HEK293T (cell line): ENCODE measurements at regions not wholly inside any gene's neighbourhood (a gene's known extent, or its start where the extent isn't known, plus 50 kb on each side); places are given as distances from the start of the nearest gene placed in this dataset.
"Not testable (repeated sequence)": the region's sequence is repeated elsewhere in the genome, so short reads cannot be mapped to it uniquely, and the experiment has no call there.

ENCODE experiments used
- CTCF ChIA-PET: fragments of 350-600 bp; formaldehyde crosslinking; extraction: SDS; loops from one replicate; lab custom pipeline; 2021; ENCODE audit warnings: antibody characterized with exemption, inconsistent platforms; lab: Yijun Ruan, JAX
- POLR2A ChIA-PET: fragments of 350-600 bp; formaldehyde crosslinking; extraction: SDS; loops from one replicate; lab custom pipeline; 2020; ENCODE audit warnings: antibody characterized with exemption, inconsistent platforms; lab: Yijun Ruan, JAX
- DNase-seq: peaks from one replicate; pipeline ENCODE4 v3.0.0; 2012; ENCODE audit warnings: mixed read lengths; ENCODE audit errors: extremely low spot score
- ARNT ChIP-seq: fragments of 450-650 bp; IDR thresholded peaks from 2 replicates; pipeline ENCODE4 v1.6.1; 2017; ENCODE audit warnings: mild to moderate bottlenecking
- BHLHE40 ChIP-seq: fragments of 450-650 bp; IDR thresholded peaks from 2 replicates; pipeline ENCODE4 v1.6.1; 2016; ENCODE audit warnings: mild to moderate bottlenecking, moderate library complexity, borderline replicate concordance
- CTBP1 ChIP-seq: fragments of 450-650 bp; IDR thresholded peaks from 2 replicates; pipeline ENCODE4 v1.6.1; 2016; ENCODE audit warnings: borderline replicate concordance
- ELF4 ChIP-seq: fragments of 450-650 bp; IDR thresholded peaks from 2 replicates; pipeline ENCODE4 v1.6.1; 2017; ENCODE audit warnings: antibody characterized with exemption
- FOXA1 ChIP-seq: fragments of 450-650 bp; IDR thresholded peaks from 2 replicates; pipeline ENCODE4 v1.6.1; 2016; ENCODE audit warnings: mild to moderate bottlenecking
- FOXK2 ChIP-seq: fragments of 450-650 bp; IDR thresholded peaks from 2 replicates; pipeline ENCODE4 v1.6.1; 2016; ENCODE audit warnings: mild to moderate bottlenecking
- FOXM1 ChIP-seq: fragments of 450-650 bp; IDR thresholded peaks from 2 replicates; pipeline ENCODE4 v1.6.1; 2017; ENCODE audit warnings: mild to moderate bottlenecking, borderline replicate concordance
- HDGF ChIP-seq: fragments of 450-650 bp; IDR thresholded peaks from 2 replicates; pipeline ENCODE4 v1.6.1; 2017; ENCODE audit warnings: antibody characterized with exemption, borderline replicate concordance
- L3MBTL2 ChIP-seq: fragments of 450-650 bp; conservative IDR thresholded peaks from 2 replicates; pipeline ENCODE4 v1.6.1; 2016; ENCODE audit warnings: mild to moderate bottlenecking
- LEF1 ChIP-seq: fragments of 450-650 bp; IDR thresholded peaks from 2 replicates; pipeline ENCODE4 v1.6.1; 2017; ENCODE audit warnings: mild to moderate bottlenecking, borderline replicate concordance
- NFRKB ChIP-seq: fragments of 450-650 bp; IDR thresholded peaks from 2 replicates; pipeline ENCODE4 v1.6.1; 2016; ENCODE audit warnings: mild to moderate bottlenecking, moderate library complexity
- SP1 ChIP-seq: fragments of 450-650 bp; IDR thresholded peaks from 2 replicates; pipeline ENCODE4 v1.6.1; 2017
- SUZ12 ChIP-seq: fragments of 450-650 bp; IDR thresholded peaks from 2 replicates; pipeline ENCODE4 v1.6.1; 2016; ENCODE audit warnings: mild to moderate bottlenecking
- TARDBP ChIP-seq: fragments of 450-650 bp; IDR thresholded peaks from 2 replicates; pipeline ENCODE4 v1.6.1; 2016
- ZNF384 ChIP-seq: fragments of 450-650 bp; IDR thresholded peaks from 2 replicates; pipeline ENCODE4 v1.6.1; 2016
- TF ChIP-seq, protein P1 (sequence below): fragments of 450-650 bp; IDR thresholded peaks from 2 replicates; pipeline ENCODE4 v1.6.1; 2016

DNA sequence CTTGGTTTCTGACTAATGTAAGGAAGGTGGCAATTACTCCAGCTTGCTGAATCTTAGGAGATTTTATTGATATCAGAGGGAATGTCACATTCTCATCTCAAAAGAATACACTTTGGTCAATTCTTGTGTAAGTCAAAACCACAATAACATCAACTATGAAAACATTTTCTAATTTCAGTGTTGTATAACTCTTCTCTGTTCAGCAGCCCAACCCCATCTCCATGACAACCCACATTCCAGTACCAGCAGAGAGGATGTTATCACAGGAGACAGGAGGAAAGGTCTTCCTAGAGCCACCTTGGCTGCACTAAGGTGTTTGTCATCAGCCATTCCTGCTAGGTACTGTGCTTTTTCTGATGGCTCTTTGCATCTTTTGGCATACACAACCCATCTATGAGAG, 529.1 kb upstream of the BRINP1 start:
- DNase-seq, result no peak

DNA sequence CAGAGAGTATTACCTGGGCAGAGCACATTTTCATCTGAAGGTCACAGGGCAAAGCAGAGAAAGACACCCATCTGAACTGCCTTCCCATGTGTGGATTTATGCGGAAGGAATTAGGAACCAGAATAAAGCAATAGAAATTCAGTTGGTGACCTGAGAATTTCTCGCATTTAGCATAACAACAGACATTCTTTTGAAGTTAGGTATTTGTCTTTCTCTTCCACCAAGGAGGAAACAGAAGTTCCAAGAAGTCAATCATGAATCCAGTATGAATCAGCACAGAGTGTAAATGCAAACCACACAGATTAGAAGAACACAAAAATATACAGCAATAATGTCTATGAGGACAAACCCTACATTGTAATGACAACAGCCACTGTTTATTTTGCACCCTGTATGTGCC, 515.2 kb upstream of the BRINP1 start:
- no peak for TF ChIP-seq ELF4
- TF ChIP-seq ARNT, result no peak
- TF ChIP-seq HDGF, result no peak
- CTCF ChIA-PET, result no interaction called here
- no peak for DNase-seq
- POLR2A ChIA-PET, result no interaction called here

More for the DNA sequence above, 529.1 kb upstream of the BRINP1 start:
- TF ChIP-seq HDGF (no peak), FOXA1 (no peak), BHLHE40 (no peak), TARDBP (no peak), ZNF384 (no peak), LEF1 (no peak), FOXK2 (no peak), SUZ12 (no peak)
- TF ChIP-seq, protein P1, sequence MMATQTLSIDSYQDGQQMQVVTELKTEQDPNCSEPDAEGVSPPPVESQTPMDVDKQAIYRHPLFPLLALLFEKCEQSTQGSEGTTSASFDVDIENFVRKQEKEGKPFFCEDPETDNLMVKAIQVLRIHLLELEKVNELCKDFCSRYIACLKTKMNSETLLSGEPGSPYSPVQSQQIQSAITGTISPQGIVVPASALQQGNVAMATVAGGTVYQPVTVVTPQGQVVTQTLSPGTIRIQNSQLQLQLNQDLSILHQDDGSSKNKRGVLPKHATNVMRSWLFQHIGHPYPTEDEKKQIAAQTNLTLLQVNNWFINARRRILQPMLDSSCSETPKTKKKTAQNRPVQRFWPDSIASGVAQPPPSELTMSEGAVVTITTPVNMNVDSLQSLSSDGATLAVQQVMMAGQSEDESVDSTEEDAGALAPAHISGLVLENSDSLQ, result no peak
- ChIA-PET POLR2A (no interaction called here), CTCF (no interaction called here)

DNA sequence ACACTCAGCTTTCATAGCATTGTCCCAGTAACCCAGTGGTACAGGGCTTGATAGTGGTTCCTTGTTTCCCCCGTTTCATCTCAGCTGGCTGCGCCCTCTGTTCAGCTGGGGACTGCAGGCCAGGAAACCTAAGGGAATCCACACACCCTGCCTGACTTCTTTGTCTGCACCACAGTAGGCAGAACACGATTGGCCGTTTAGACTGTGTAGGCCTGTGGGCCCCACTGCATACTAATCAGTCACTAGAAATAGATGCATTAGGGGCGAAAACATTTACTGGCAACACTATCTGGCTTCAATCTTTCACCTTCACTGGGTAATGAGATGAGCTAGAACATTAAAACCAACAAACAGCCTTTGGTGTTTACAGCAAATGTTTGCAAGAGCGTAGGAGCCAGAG, 512.7 kb upstream of the BRINP1 start:
- TF ChIP-seq HDGF, result no peak
- TF ChIP-seq LEF1, result no peak
- CTCF ChIA-PET, result no interaction called here
- POLR2A ChIA-PET, result no interaction called here
- no peak for DNase-seq

DNA sequence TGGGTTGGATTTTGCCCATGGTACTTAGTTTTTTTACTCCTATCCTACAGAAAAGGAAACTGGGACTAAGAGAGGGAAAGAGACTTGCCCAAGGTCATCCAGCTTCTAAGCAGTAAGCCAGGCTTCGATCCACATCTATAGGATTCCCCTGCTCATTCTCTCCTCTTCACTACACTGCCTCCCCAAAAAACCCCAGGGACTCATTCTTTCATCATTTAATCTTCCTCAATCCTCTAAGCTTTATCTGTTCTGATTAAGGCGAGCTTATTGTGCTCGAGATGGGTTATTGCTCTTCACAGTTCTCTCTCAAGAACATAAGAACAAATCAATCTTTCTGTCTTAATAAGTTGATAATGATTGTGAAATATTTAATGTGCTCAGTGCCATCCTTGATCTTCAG, 511.1 kb upstream of the BRINP1 start:
- POLR2A ChIA-PET, result no interaction called here
- no peak for DNase-seq
- no peak for TF ChIP-seq ELF4
- TF ChIP-seq NFRKB, result no peak
- CTCF ChIA-PET, result no interaction called here

DNA sequence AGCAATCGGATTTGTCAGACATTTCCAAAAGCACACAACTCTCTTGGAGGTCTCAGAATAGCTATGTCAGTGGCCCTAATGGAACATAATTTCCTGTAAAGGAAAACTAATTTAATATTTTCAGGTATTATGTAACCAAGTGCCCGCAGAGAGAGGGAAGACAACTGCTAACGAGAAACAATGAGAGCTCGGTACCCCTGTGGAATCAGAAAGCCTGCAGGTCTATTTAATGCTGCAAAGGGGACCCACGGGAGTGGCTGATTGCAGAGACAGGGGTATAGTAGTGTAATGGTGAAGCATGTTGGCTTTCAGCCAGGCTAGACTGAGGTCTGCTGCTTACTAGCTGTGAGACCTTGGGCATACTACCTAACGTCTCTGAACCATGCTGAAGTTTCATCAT, 508.1 kb upstream of the BRINP1 start:
- TF ChIP-seq HDGF (no peak), FOXM1 (no peak)
- ChIA-PET POLR2A (no interaction called here), CTCF (no interaction called here)
- DNase-seq, result no peak

DNA sequence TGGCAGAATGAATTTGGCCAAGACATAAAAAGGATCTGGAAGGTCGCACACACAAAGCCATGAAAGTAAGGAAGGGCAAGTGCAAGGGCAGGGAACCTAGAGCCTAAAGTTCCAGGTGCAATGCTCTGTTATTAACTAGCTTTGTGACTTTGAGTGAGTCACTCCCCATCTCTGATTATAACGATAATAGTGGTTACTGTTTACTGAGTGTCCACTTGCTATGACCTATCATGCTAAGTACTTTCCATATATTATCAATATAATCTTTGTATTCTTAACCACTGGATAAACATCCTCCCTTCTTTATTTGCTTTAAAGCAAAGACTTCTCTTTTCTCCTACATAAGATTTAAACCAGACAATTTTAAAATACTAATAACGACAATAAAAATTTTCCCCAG, 504.6 kb upstream of the BRINP1 start:
- POLR2A ChIA-PET, result no interaction called here
- no peak for DNase-seq
- CTCF ChIA-PET, result no interaction called here
- TF ChIP-seq, protein P1, result no peak
- TF ChIP-seq L3MBTL2 (no peak), ELF4 (no peak)

DNA sequence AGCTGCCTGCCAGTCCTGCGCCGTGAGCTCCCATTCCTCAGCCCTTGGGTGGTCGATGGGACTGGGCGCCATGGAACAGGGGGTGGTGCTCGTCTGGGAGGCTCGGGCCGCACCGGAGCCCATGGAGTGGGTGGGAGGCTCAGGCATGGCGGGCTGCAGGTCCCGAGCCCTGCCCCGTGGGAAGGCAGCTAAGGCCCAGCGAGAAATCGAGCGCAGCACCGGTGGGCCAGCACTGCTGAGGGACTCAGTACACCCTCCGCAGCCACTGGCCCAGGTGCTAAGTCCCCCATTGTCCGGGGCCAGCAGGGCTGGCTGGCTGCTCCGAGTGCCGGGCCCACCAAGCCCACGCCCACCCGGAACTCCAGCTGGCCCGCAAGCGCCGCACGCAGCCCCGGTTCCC, 501.0 kb upstream of the BRINP1 start:
- CTCF ChIA-PET, DNase-seq, POLR2A ChIA-PET: not testable (repeated sequence)

DNA sequence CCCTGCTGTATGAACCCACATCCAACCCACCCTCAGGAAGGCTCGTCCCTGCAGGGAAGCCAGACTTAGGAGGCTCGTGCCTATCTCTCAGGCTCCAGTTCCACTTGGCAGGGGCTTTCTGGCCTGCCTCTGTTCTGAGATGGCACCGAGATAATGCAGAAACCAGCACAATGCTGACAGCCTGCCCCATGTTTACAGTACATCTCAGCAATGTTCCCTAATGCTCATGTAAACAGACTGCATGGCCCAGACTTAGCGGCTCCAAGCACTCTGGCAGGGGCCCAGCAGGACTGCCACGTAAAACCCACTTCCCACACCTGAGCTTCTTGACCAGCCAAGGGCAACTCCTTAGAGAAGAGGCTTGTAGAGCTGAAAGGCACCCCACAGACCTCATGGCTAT, 499.5 kb upstream of the BRINP1 start:
- ChIA-PET POLR2A (no interaction called here), CTCF (no interaction called here)
- DNase-seq, result no peak
- TF ChIP-seq, protein P1, result no peak
- no peak for TF ChIP-seq NFRKB
- no peak for TF ChIP-seq HDGF
- TF ChIP-seq TARDBP, result no peak

DNA sequence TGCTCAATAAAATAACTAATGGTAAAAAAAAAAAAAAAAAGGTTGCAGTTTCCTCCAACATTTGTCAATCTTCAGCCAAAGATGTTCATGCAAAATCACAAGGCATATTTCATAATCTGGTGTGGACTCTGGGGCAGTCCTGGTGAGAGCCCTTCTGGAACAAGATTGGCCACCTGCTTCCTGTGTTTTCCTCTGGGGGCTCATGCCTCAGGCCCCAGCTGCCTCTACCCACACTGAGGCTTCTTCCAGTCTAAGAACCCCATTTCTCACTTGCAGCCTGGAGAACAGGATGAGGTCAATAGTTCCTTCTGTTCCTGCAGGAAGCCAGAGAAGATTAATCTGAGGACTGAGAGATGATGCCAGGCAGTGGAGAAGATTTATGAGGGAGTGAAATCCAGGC, 492.6 kb upstream of the BRINP1 start:
- ChIA-PET CTCF (no interaction called here), POLR2A (no interaction called here)
- no peak for TF ChIP-seq CTBP1
- no peak for TF ChIP-seq TARDBP
- no peak for TF ChIP-seq LEF1
- TF ChIP-seq, protein P1, result no peak
- TF ChIP-seq ZNF384, result no peak
- no peak for TF ChIP-seq SUZ12
- no peak for TF ChIP-seq SP1
- no peak for TF ChIP-seq BHLHE40
- TF ChIP-seq ARNT, result no peak
- no peak for DNase-seq
